Naive thymus-derived CD4-positive, alpha-beta T cell (primary cell): ENCODE measurements at regions not wholly inside any gene's neighbourhood (a gene's known extent, or its start where the extent isn't known, plus 50 kb on each side); places are given as distances from the start of the nearest gene placed in this dataset.

ENCODE experiments used
- ATAC-seq: fragments of 150-1000 bp; cut with Tn5 transposase; 2 replicates; pipeline ENCODE4 v1.10.0; 2021; ENCODE audit warnings: mild to moderate bottlenecking, moderate library complexity
- CTCF ChIA-PET: fragments of 350-600 bp; sonication (Branson Sonifier 250); formaldehyde crosslinking; loops from one replicate; lab custom pipeline; 2021; ENCODE audit warnings: antibody characterized with exemption; lab: Charles Lee
- POLR2A ChIA-PET: fragments of 350-600 bp; sonication (Branson Sonifier 250); formaldehyde crosslinking; loops from one replicate; lab custom pipeline; 2021; ENCODE audit warnings: antibody characterized with exemption, inconsistent platforms; lab: Charles Lee
- DNase-seq, 9 donors: peaks; one replicate each; pipeline versions ENCODE4 v3.0.0 to v3.0.0-alpha.2; 2020 to 2022; ENCODE audit warnings: mixed read lengths in 1 of 9
- H3K27ac ChIP-seq: one replicate; pipeline ENCODE4 v1.7.0; 2013; ENCODE audit warnings: mild to moderate bottlenecking, low read depth, low read length, moderate library complexity
- H3K27me3 ChIP-seq, 2 donors: one replicate each; pipeline ENCODE4 v1.7.0; 2013; ENCODE audit warnings: low read length in 2 of 2, mild to moderate bottlenecking in 2 of 2, moderate library complexity in 2 of 2; ENCODE audit not compliant: control insufficient read depth in 2 of 2, insufficient read depth in 2 of 2
- H3K36me3 ChIP-seq, 3 experiments: 1 replicate in 2 of 3; 2 replicates in 1 of 3; pipeline ENCODE4 v1.7.0; 2013; ENCODE audit warnings: low read length in 3 of 3, mild to moderate bottlenecking in 3 of 3, moderate library complexity in 1 of 3; ENCODE audit not compliant: insufficient read depth in 3 of 3, control insufficient read depth in 2 of 3
- H3K4me1 ChIP-seq, 2 donors: one replicate each; pipeline ENCODE4 v1.7.0; 2013; ENCODE audit warnings: low read length in 2 of 2, mild to moderate bottlenecking in 2 of 2, moderate library complexity in 1 of 2; ENCODE audit not compliant: control insufficient read depth in 2 of 2, insufficient read depth in 2 of 2
- H3K4me3 ChIP-seq: 2 replicates; pipeline ENCODE4 v1.7.0; 2013; ENCODE audit warnings: mild to moderate bottlenecking, low read length
- H3K9me3 ChIP-seq, 3 experiments: 1 replicate in 2 of 3; 2 replicates in 1 of 3; pipeline ENCODE4 v1.7.0; 2013; ENCODE audit warnings: low read length in 3 of 3; ENCODE audit not compliant: control insufficient read depth in 2 of 3
- H3K27ac Mint-ChIP-seq, 9 donors: one replicate each; pipeline ENCODE4 v1.8.0; 2020 to 2022; ENCODE audit warnings: mixed read lengths in 9 of 9, mild to moderate bottlenecking in 8 of 9, moderate library complexity in 5 of 9, inconsistent platforms in 2 of 9
- H3K27me3 Mint-ChIP-seq, 5 donors: one replicate each; pipeline ENCODE4 v1.8.0; 2021 to 2022; ENCODE audit warnings: mixed read lengths in 5 of 5, mild to moderate bottlenecking in 1 of 5
- H3K36me3 Mint-ChIP-seq, 5 donors: one replicate each; pipeline ENCODE4 v1.8.0; 2020 to 2022; ENCODE audit warnings: mixed read lengths in 5 of 5, mild to moderate bottlenecking in 3 of 5, inconsistent platforms in 1 of 5
- H3K4me1 Mint-ChIP-seq, 7 donors: one replicate each; pipeline ENCODE4 v1.8.0; 2020 to 2022; ENCODE audit warnings: mixed read lengths in 7 of 7, mild to moderate bottlenecking in 3 of 7, inconsistent platforms in 1 of 7
- H3K4me3 Mint-ChIP-seq, 10 donors: one replicate each; pipeline ENCODE4 v1.8.0; 2020 to 2022; ENCODE audit warnings: mild to moderate bottlenecking in 10 of 10, mixed read lengths in 10 of 10, moderate library complexity in 6 of 10, inconsistent platforms in 2 of 10
- H3K9me3 Mint-ChIP-seq, 11 donors: one replicate each; pipeline ENCODE4 v1.8.0; 2020 to 2022; ENCODE audit warnings: mixed read lengths in 11 of 11, mild to moderate bottlenecking in 4 of 11, inconsistent platforms in 1 of 11, moderate library complexity in 1 of 11
- intact Hi-C, 2 donors: fragments of 100-400 bp; cut with micrococcal nuclease; formaldehyde crosslinking; loops; one replicate each; pipeline ENCODE4 v1.15.1; 2023

DNA sequence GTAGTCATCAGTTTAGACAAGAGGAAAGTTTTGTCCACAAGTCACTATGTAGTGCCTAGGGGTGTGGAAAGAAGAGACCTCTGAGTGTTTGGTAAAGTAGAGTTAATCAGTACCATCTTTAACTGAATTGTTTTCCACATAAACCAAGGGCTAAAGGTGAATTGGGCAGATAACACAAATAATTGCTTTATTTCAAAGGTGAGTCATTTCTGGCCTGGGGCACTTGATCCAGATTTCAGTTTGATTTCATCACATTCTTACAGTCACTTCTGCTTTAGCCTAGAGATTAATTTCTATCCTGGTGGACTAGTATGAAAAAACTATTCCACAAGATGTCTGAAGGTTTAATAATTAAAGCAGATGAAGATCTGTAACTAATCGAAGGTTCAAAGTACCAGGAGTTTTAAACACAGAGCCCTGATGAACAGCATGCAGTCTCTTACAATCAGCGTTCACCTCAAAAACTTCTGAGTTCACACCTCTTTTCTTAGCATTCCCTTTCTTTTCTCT, 74.5 kb upstream of the BOD1L1 start:
- no peak for ATAC-seq
- H3K27ac Mint-ChIP-seq = no peak overlapping the region
- no peak overlapping the region for H3K4me3 ChIP-seq
- CTCF ChIA-PET = no interaction called here
- peaks cover 0 to 3% (median 0%) of the 10 kb centered on the region in 11 donors for H3K9me3 Mint-ChIP-seq
- DNase-seq = no peak
- H3K36me3 ChIP-seq = no peaks in the 10 kb centered on the region
- H3K27me3 ChIP-seq = no peaks in the 10 kb centered on the region
- intact Hi-C loops = no loop called here
- POLR2A ChIA-PET = no interaction called here
- H3K27ac ChIP-seq = no peak overlapping the region
- peaks cover 0 to 2% (median 0%) of the 10 kb centered on the region in 7 donors for H3K4me1 Mint-ChIP-seq
- no peaks in the 10 kb centered on the region for H3K36me3 Mint-ChIP-seq
- H3K4me3 Mint-ChIP-seq = no peak overlapping the region
- peaks cover 0 to 37% (median 16%) of the 10 kb centered on the region in 5 donors for H3K27me3 Mint-ChIP-seq
- no peaks in the 10 kb centered on the region for H3K4me1 ChIP-seq
- no peaks in the 10 kb centered on the region for H3K9me3 ChIP-seq

DNA sequence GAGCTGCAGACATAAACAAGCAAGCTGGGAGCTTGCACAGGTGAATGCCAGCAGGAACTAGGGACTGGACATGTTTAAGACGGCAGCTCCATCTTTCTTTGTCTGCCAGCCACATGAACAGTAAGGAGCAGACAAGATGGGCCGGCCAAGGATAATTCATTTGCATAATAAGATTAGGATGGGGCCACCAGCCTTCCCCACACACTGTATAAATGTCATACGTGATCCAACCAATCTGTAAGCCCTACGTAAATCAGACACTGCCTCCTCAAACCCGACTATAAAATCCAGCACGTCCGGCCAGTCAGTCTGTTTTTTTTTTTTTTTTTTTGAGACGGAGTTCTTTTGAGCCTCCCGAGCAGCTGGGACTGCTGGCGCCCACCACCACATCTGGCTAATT, 75.6 kb upstream of the BOD1L1 start:
- ChIA-PET CTCF (no interaction called here), POLR2A (no interaction called here)
- H3K27me3 ChIP-seq = no peaks in the 10 kb centered on the region

DNA sequence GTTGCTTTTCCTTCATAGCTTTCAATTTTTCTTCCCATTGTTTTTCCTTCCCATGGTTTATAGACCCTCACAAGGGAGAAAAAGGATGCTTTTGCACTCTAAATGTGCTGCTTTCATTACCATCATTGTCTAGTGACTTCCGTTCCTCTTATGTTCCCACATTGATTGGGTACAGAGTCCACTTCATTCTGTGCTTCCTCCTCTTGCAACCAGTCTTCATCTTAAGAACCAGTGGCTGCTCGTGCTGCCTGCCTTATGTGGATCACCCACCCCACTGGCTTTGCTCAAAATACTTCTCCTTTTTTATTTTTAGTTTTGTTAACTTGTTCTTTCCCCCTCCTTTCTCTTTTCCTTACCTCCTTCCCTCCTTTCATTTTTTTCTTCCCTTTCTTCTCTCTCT, 76.5 kb upstream of the BOD1L1 start:
- Histone ChIP-seq H3K9me3 (no peaks in the 10 kb centered on the region), H3K4me1 (no peaks in the 10 kb centered on the region), H3K36me3 (no peaks in the 10 kb centered on the region), H3K4me3 (no peak overlapping the region), H3K27ac (no peak overlapping the region), H3K27me3 (no peaks in the 10 kb centered on the region)
- Mint-ChIP-seq H3K4me1 (peaks cover 0 to 2% (median 0%) of the 10 kb centered on the region in 7 donors), H3K36me3 (no peaks in the 10 kb centered on the region), H3K27ac (no peak overlapping the region), H3K9me3 (peaks cover 0 to 3% (median 0%) of the 10 kb centered on the region in 11 donors), H3K4me3 (no peak overlapping the region), H3K27me3 (peaks cover 0 to 48% (median 20%) of the 10 kb centered on the region in 5 donors)
- DNase-seq (no peak), ATAC-seq (no peak)
- intact Hi-C loops = no loop called here
- POLR2A ChIA-PET = no interaction called here
- CTCF ChIA-PET = no interaction called here

More for the DNA sequence above, 75.6 kb upstream of the BOD1L1 start:
- Histone ChIP-seq H3K27ac (no peak overlapping the region), H3K4me1 (no peaks in the 10 kb centered on the region), H3K36me3 (no peaks in the 10 kb centered on the region), H3K9me3 (no peaks in the 10 kb centered on the region), H3K4me3 (no peak overlapping the region)
- DNase-seq = no peak
- Mint-ChIP-seq H3K4me3 (no peak overlapping the region), H3K36me3 (no peaks in the 10 kb centered on the region), H3K9me3 (peaks cover 0 to 3% (median 0%) of the 10 kb centered on the region in 11 donors), H3K4me1 (peaks cover 0 to 2% (median 0%) of the 10 kb centered on the region in 7 donors), H3K27ac (no peak overlapping the region), H3K27me3 (peaks cover 0 to 46% (median 20%) of the 10 kb centered on the region in 5 donors)
- intact Hi-C loops = no loop called here
- ATAC-seq = no peak

DNA sequence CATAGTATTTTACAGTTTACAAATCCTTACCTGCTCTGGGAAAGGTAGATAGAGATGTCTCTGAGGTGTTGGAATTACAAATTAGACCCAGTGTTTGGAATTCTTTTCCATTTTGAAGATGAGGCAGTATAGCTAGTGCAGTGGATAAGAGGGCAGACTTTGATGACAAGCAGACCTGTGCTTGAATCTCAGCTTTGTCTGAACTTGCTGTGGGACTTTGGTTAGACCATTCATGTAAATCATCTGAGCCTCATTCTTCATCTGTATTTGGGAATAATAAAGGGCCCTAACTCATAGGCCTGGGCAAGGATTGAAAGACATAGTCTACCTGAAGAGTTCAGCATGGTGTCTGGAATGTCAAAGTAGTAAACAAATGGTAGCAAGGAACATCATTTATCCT, 77.2 kb upstream of the BOD1L1 start:
- no peaks in the 10 kb centered on the region for H3K4me1 ChIP-seq
- POLR2A ChIA-PET = no interaction called here
- H3K27me3 ChIP-seq = no peaks in the 10 kb centered on the region
- intact Hi-C loops = no loop called here
- Mint-ChIP-seq H3K27ac (no peak overlapping the region), H3K9me3 (peaks cover 0 to 3% (median 0%) of the 10 kb centered on the region in 11 donors), H3K27me3 (peaks cover 0 to 50% (median 20%) of the 10 kb centered on the region in 5 donors), H3K4me1 (peaks cover 0 to 2% (median 0%) of the 10 kb centered on the region in 7 donors), H3K36me3 (no peaks in the 10 kb centered on the region), H3K4me3 (no peak overlapping the region)
- CTCF ChIA-PET = no interaction called here
- DNase-seq (no peak), ATAC-seq (no peak)
- H3K27ac ChIP-seq = no peak overlapping the region
- H3K36me3 ChIP-seq = no peaks in the 10 kb centered on the region
- H3K9me3 ChIP-seq = no peaks in the 10 kb centered on the region
- no peak overlapping the region for H3K4me3 ChIP-seq

DNA sequence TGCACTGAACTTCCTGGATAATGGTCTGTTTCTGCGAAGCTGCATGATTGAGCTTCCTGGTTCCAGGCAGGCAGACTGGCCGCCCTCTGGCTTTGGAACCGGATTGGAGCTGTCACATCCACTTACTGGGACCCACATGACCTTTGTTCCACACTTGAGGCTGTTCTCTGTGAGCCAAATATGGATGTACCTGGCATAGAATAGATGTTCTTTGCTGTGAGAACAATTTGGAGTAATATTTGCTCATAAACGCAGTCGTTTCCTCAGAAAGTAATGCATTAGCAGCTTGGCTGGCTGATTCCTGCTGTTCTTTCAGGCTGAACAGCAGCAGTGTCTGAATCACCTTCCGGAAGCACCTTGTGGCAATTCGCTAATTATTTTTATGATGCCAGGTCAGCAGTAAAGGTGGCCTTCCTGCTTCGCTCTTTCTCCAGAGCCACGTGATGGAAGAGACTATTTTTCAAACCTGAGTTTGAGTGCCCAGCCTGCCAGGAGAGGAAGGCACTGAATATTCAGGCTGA, 78.1 kb upstream of the BOD1L1 start:
- Mint-ChIP-seq H3K4me3 (no peak overlapping the region), H3K36me3 (no peaks in the 10 kb centered on the region), H3K9me3 (peaks cover 0 to 5% (median 0%) of the 10 kb centered on the region in 11 donors), H3K4me1 (peaks cover 0 to 4% (median 0%) of the 10 kb centered on the region in 7 donors), H3K27ac (no peak overlapping the region), H3K27me3 (peaks cover 0 to 52% (median 27%) of the 10 kb centered on the region in 5 donors)
- Histone ChIP-seq H3K9me3 (no peaks in the 10 kb centered on the region), H3K36me3 (no peaks in the 10 kb centered on the region), H3K27me3 (no peaks in the 10 kb centered on the region), H3K4me1 (no peaks in the 10 kb centered on the region), H3K4me3 (no peak overlapping the region), H3K27ac (no peak overlapping the region)
- ATAC-seq (no peak), DNase-seq (no peak)
- CTCF ChIA-PET = no interaction called here
- POLR2A ChIA-PET = no interaction called here
- intact Hi-C loops = no loop called here

DNA sequence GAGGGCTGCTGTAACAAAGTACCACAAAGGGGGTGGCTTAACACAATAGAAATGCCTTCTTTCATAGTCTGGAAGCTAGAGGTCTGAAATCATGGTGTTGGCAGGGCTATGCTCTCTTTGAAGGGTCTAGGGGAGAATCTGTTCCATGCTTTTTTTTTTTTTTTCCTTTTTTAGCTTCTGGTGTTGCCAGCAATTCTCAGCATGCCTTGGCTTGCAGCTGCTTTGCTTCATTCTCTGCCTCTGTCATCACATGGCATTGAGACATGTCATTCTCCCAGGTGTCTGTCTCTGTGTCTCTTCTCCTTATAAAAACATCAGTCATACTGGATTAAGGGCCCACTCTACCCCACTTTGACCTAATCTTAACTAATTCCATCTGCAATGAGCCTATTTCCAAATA, 78.6 kb upstream of the BOD1L1 start:
- Mint-ChIP-seq H3K27ac (no peak overlapping the region), H3K4me1 (peaks cover 0 to 4% (median 0%) of the 10 kb centered on the region in 7 donors), H3K4me3 (no peak overlapping the region), H3K27me3 (peaks cover 0 to 49% (median 27%) of the 10 kb centered on the region in 5 donors), H3K9me3 (peaks cover 0 to 5% (median 0%) of the 10 kb centered on the region in 11 donors), H3K36me3 (no peaks in the 10 kb centered on the region)
- POLR2A ChIA-PET = no interaction called here
- no peaks in the 10 kb centered on the region for H3K27me3 ChIP-seq
- H3K27ac ChIP-seq = no peak overlapping the region
- CTCF ChIA-PET = no interaction called here
- intact Hi-C loops = no loop called here
- no peaks in the 10 kb centered on the region for H3K4me1 ChIP-seq
- DNase-seq (no peak), ATAC-seq (no peak)
- no peak overlapping the region for H3K4me3 ChIP-seq
- H3K9me3 ChIP-seq = no peaks in the 10 kb centered on the region
- no peaks in the 10 kb centered on the region for H3K36me3 ChIP-seq

DNA sequence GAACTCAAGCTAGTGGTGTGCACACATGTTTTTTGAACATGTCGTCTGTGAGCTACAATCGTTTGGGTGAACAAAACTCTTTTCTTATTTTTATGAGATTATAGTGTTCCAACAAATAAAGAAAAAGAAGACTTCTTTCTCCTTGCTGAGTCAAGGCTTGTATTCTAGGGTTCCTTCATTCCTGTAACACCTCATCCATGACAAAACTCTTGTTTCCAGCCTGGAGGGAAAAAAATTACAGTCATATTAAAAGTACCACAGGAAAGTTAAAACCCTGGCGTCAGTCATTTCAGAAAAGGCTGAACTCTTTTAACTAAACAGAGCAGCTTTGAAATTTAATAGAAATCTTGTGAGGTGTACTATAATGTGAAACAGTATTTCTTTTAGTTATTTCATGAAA, 79.2 kb upstream of the BOD1L1 start:
- Histone ChIP-seq H3K36me3 (no peaks in the 10 kb centered on the region), H3K9me3 (no peaks in the 10 kb centered on the region), H3K27ac (no peak overlapping the region), H3K4me1 (no peaks in the 10 kb centered on the region), H3K27me3 (no peaks in the 10 kb centered on the region), H3K4me3 (no peak overlapping the region)
- Mint-ChIP-seq H3K36me3 (no peaks in the 10 kb centered on the region), H3K27me3 (peaks cover 0 to 52% (median 25%) of the 10 kb centered on the region in 5 donors), H3K9me3 (peaks cover 0 to 5% (median 0%) of the 10 kb centered on the region in 11 donors), H3K27ac (no peak overlapping the region), H3K4me1 (peaks cover 0 to 4% (median 0%) of the 10 kb centered on the region in 7 donors), H3K4me3 (no peak overlapping the region)
- intact Hi-C loops = no loop called here
- ChIA-PET CTCF (no interaction called here), POLR2A (no interaction called here)
- DNase-seq (no peak), ATAC-seq (no peak)
